ENCODE measurements at regions not wholly inside any gene's neighbourhood (a gene's known extent, or its start where the extent isn't known, plus 50 kb on each side); places are given as distances from the start of the nearest gene placed in this dataset.

DNA sequence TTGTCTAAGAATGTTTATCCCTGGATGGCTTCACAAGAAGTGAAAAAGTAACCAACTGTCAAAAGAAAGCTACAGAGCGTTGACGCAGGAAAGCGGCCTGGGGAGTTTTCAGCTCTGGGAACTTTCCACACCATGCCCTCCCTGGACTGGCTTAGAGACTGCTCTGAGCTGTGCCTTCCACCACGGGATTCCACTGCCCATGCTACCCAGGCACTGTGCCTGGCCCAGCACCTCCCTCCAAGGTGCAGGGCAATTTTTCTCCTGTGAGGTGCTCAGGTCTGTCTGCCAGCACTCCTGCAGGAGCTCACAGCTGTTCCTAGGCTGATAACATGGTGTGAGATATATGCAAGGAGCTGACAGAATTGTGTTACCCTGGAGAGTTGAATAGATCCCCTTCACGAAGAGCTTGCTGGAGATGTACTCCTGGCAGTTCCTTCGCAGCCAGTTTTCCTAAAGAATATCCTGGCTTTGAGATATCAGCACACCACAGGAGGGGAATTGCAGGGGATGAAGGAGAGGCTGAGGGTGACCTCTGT is 258.3 kb upstream of the B3GAT1 start:
- DNase-seq (ENCODE audit: low spot score) = no peak
- TF ChIP-seq, protein P1, sequence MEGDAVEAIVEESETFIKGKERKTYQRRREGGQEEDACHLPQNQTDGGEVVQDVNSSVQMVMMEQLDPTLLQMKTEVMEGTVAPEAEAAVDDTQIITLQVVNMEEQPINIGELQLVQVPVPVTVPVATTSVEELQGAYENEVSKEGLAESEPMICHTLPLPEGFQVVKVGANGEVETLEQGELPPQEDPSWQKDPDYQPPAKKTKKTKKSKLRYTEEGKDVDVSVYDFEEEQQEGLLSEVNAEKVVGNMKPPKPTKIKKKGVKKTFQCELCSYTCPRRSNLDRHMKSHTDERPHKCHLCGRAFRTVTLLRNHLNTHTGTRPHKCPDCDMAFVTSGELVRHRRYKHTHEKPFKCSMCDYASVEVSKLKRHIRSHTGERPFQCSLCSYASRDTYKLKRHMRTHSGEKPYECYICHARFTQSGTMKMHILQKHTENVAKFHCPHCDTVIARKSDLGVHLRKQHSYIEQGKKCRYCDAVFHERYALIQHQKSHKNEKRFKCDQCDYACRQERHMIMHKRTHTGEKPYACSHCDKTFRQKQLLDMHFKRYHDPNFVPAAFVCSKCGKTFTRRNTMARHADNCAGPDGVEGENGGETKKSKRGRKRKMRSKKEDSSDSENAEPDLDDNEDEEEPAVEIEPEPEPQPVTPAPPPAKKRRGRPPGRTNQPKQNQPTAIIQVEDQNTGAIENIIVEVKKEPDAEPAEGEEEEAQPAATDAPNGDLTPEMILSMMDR (IDR thresholded peaks at IDR 0.05; ENCODE audit: extremely low read depth, insufficient read depth, missing control alignments) = no peak
- in situ Hi-C loops (cut with MboI; ENCODE audit: low pct_unique_long_range_greater_than_20kb, low sequenced_read_pairs, unreplicated experiment) = no loop called here

DNA sequence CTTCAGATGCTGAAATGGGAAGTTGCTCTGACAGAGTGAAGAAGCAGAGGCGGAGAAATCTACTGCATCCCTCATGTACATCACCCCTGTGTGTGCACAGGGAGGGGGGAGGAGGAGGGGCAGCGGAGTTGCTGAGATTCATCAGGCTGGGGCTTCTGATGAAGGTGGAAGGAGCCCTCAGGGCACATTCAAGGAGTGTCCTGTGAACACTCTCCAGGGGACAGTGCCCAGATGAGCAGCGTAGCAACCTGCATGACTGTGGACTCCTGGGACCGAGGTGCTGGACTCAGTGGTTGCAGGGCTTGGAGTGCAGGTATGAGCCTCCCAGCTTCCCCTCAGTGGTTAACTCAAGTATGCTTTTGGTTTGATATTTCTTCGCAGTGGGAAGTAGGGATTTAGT is 257.8 kb upstream of the B3GAT1 start:
- DNase-seq (ENCODE audit: low spot score) = no peak
- TF ChIP-seq, protein P1 (IDR thresholded peaks at IDR 0.05; ENCODE audit: extremely low read depth, insufficient read depth, missing control alignments) = no peak
- in situ Hi-C loops (cut with MboI; ENCODE audit: low pct_unique_long_range_greater_than_20kb, low sequenced_read_pairs, unreplicated experiment) = no loop called here

DNA sequence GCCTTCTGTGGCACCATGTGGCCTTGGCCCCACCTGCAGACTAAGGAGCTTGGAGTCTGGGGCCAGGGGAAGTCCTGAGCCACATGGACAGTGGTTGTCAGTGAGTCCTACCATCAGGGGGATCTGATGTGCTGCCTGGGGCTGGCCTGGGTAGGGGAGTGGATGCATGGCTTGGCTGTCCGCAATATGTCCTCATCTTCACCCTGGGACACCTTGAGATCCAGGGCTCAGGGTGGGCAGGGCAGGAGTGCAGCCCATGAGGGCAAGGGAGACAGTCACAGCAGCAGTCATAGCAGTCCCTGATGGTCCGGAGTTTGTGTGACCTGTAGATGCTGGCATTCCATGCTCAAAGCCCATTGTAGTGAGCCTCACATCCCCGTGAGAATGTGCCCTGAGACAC is 256.8 kb upstream of the B3GAT1 start:
- no peak for DNase-seq (ENCODE audit: low spot score)
- TF ChIP-seq, protein P1 (IDR thresholded peaks at IDR 0.05; ENCODE audit: extremely low read depth, insufficient read depth, missing control alignments) = no peak
- in situ Hi-C loops (cut with MboI; ENCODE audit: low pct_unique_long_range_greater_than_20kb, low sequenced_read_pairs, unreplicated experiment) = no loop called here

DNA sequence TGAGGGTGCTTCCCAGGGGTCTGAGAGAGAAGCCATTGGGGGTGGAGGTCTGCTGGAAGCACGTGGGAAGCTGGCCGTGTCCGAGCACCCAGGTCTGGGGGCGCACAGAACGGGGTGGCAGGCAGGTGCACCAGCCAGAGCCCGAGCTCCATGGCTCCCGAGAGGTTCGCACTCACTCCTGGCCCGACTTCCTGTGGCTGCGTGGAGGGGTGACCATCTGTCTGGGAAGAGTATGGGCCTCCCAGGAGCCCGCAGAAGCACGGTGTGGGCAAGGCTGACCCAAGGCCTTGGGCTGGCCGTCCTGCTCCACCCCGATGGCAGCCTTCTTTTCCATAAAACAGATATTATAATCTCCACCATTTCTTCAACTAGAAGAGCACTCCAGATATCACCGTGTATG is 256.0 kb upstream of the B3GAT1 start:
- in situ Hi-C loops (cut with MboI; ENCODE audit: low pct_unique_long_range_greater_than_20kb, low sequenced_read_pairs, unreplicated experiment) = no loop called here
- no peak for DNase-seq (ENCODE audit: low spot score)

DNA sequence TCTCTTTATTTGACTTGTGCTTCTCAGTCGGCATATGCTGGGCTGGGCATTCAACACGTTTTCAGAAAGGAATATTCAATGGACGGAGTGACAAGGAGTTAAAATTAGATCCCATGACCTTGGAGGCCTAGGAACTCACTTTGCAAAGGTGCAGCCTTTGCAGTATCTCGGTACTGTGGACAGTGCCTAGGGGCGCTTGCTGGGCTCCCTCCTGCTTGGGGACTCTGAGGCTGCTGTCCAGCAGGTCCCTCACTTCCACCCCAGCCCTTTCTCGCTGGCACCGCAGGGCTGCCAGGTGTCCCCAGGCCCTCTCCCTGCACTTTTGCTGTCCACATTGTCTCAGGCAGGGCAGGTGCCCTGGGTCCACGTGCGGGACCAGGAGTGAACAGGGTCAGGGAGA is 255.5 kb upstream of the B3GAT1 start:
- DNase-seq (ENCODE audit: low spot score) = no peak
- TF ChIP-seq, protein P1 (IDR thresholded peaks at IDR 0.05; ENCODE audit: extremely low read depth, insufficient read depth, missing control alignments) = no peak
- in situ Hi-C loops (cut with MboI; ENCODE audit: low pct_unique_long_range_greater_than_20kb, low sequenced_read_pairs, unreplicated experiment) = no loop called here

More for the DNA sequence above, 256.0 kb upstream of the B3GAT1 start:
- TF ChIP-seq, protein P1 (IDR thresholded peaks at IDR 0.05; ENCODE audit: extremely low read depth, insufficient read depth, missing control alignments) = no peak

DNA sequence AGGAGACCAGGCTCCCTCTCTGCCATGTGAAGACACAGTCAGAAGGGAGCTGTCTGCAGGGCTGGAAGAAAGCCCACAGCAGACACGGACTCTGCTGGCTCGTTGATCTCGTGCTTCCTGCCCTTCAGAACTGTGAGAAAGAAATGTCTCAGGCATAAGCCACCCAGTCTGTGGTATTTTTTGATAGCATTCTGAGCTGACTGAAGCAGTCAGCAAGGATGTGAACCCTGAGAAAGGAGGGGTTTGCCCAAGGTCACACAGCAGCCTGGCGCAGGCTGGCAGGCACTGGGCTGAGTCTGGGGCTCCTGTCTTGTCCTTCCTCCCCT is 255.1 kb upstream of the B3GAT1 start:
- in situ Hi-C loops (cut with MboI; ENCODE audit: low pct_unique_long_range_greater_than_20kb, low sequenced_read_pairs, unreplicated experiment) = no loop called here

More for the DNA sequence above, 255.1 kb upstream of the B3GAT1 start:
- DNase-seq (ENCODE audit: low spot score) = no peak
- TF ChIP-seq, protein P1 (IDR thresholded peaks at IDR 0.05; ENCODE audit: extremely low read depth, insufficient read depth, missing control alignments) = no peak
